ENCODE measurements at regions not wholly inside any gene's neighbourhood (a gene's known extent, or its start where the extent isn't known, plus 50 kb on each side); places are given as distances from the start of the nearest gene placed in this dataset.

GRCh38 chr17:17419166-17419565 is 57.6 kb upstream of the MED9 start:
- DNase-seq, result no peak

DNA sequence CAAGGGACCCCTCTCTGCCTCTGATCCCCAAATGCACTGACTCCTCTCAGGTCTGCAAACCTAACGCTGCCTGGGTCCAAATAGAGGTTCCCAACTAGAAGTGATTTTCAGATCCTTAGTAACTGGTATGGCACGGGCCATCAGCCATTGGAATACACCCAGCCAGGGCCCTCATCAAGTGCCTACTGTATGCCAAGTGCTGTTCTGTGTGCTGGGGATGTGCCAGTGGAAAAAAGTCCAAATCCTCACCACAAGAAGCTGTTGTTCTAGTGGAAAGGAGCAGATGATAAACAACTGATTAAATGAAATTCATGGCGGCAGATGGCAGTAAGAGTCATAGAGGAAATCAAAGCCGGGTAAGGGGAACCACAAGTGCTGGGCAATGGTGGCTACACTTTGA is 57.2 kb upstream of the MED9 start:
- no peak for DNase-seq

- no peak for DNase-seq
These were observed 56.7 kb upstream of the MED9 start for GRCh38 chr17:17420082-17420481.

DNA sequence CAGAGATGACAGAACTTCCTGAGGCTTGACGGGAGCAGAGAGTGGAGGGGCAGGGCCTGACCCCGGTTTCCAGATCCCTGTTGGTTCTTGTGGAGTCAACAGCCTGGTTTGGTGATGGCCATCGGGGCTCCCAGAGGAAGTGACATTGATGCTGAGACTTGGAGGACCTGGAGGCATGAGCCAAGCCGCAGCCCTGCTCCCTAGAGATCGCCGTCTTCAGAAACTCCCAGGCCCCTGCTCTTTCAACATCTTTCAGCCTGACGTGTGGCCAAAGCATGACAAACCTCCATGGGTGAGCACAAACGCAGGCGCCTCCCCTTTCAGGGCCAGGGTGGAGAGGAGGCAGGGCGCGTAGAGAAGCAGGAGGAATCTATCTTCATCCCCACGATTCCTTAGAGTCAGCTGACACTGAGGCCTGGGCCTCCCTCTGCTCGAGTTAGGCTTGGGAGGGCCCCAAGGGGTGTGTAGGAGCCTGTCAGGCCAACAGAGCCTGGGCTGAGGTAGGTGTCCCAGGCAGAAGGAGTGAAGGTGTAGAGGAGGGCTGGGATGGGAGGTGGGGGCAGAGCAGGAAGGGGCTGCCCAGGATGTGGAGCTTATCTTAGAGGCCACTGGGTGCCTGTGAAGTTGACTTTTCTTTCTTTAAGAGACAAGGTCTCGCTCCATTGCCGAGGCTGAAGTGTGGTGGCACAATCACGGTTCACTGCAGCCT is 56.1 kb upstream of the MED9 start:
- no peak for DNase-seq

- no peak for DNase-seq
These were observed 55.2 kb upstream of the MED9 start for GRCh38 chr17:17421346-17422216.

- no peak for DNase-seq
These were observed 54.6 kb upstream of the MED9 start for GRCh38 chr17:17422217-17422610.

DNA sequence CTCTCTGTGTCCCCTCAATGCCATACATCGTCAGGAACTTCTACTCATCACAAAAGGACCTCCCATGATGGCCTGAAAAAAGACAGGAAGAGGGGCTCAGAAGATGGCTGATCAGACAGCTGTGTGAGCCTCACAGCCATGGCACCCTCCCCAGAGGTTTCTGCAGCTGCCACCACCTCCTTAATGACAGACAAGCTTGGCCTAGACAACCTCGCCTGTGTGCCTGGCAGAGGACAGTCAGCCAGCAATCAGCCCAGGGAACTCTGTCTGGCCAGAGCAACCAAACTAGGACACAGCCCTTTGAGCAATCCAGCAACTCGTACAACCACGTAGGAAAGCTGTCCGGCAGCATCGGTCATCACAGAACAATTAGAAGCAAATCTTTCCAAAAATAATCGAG is 54.2 kb upstream of the MED9 start:
- no peak for DNase-seq

- no peak for DNase-seq
These were observed 53.1 kb upstream of the MED9 start for GRCh38 chr17:17423656-17424055.

DNA sequence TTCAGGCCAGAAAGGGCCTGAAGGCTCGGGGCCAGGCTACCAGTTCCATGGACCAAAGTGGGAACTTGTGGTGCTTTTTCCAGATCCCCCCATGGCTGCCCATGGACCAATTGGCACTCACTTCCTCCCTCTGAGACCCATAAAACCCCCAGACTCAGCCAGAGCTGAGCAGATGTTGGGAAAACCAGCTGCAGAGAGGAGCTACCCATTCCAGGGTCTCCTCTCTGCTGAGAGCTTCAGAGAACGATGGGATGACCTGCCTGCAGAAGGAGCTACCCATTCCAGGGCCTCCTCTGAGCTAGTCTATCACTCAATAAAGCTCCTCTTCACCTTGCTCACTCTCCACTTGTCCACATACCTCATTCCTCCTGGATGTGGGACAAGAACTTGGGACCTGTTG is 52.2 kb upstream of the MED9 start:
- no peak for DNase-seq

- no peak for DNase-seq
These were observed 51.8 kb upstream of the MED9 start for GRCh38 chr17:17425005-17425404.

GRCh38 chr17:17425591-17425990 is 51.2 kb upstream of the MED9 start:
- DNase-seq, result no peak

DNA sequence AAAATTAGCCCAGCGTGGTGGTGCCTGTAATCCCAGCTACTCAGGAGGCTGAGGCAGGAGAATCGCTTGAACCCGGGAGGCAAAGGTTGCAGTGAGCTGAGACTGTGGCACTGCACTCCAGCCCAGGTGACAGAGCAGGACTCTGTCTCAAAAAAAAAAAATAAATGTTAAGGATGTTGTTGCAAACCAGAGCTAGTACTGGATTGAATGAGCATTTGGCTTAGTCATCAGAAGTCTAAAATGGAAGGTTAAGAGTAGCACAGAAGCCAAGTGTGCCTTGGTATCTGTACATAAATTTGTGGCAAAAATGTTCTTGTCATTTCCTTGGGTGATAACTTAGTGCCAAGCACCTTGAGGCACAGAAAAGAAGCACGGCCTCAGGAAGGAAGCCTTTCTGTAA is 50.6 kb upstream of the MED9 start:
- DNase-seq, result no peak

Measured in NCI-H2081 treated with DMSO at 0.1 percent for 48 hours (cell line).